ENCODE measurements at regions not wholly inside any gene's neighbourhood (a gene's known extent, or its start where the extent isn't known, plus 50 kb on each side); places are given as distances from the start of the nearest gene placed in this dataset.

DNA sequence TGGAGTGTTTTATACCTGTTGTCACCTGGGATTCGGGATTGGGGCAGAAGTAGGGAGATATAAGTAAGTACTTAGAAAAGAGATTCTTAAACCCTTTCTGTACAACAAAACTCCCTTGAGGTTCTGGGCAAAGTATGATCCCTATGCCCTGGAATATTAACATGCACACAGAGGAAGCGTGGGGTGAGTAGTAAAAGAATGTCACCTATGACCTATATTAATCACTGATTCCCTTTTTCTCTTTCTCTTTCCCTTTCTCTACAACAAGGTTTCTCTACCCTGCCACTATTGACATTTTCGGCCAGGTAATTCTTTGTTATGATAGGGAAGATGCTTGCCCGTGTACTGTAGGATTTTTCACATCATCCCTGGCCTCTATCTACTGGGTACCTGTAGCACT lies 209.7 kb upstream of the PLET1 start:
- no peak for TF ChIP-seq Cebpa-rat (IDR thresholded peaks at IDR 0.05)
- no peak overlapping the region for H3K4me2 ChIP-seq
- no peaks in the 10 kb centered on the region for H4K20me1 ChIP-seq
- H3K27ac ChIP-seq = no peak overlapping the region
- H3K4me1 ChIP-seq = no peaks in the 10 kb centered on the region
- no peaks in the 10 kb centered on the region for H3K9me3 ChIP-seq
- H3K4me3 ChIP-seq = no peak overlapping the region
- no peaks in the 10 kb centered on the region for H3K27me3 ChIP-seq
- H3K36me3 ChIP-seq = no peaks in the 10 kb centered on the region
- no peak overlapping the region for H3K9ac ChIP-seq

DNA sequence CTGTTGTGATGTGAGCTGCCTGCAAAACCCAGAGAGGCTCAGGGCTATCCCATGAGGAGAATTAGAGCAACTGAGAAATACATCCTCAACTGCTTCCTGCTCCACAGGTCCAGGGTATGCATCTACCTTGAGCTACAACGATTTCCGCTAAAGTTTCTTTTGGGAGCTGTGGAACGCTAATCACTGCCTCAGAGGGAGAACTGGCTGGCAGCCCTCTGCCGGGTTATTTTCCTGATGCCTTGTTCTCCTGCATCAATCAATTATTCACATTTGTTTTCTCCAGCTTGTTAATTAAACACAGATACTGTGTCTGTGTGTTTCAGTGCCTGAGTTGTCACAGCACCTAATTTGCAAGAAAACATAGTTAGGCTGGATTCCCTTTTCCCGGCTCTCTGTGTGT lies 211.1 kb upstream of the PLET1 start:
- Histone ChIP-seq H3K9me3 (no peaks in the 10 kb centered on the region), H3K36me3 (no peaks in the 10 kb centered on the region), H3K27me3 (no peaks in the 10 kb centered on the region), H4K20me1 (no peaks in the 10 kb centered on the region), H3K4me2 (no peak overlapping the region), H3K27ac (no peak overlapping the region), H3K4me3 (no peak overlapping the region), H3K9ac (no peak overlapping the region), H3K4me1 (no peaks in the 10 kb centered on the region)
- TF ChIP-seq Cebpa-rat (IDR thresholded peaks at IDR 0.05) = no peak

DNA sequence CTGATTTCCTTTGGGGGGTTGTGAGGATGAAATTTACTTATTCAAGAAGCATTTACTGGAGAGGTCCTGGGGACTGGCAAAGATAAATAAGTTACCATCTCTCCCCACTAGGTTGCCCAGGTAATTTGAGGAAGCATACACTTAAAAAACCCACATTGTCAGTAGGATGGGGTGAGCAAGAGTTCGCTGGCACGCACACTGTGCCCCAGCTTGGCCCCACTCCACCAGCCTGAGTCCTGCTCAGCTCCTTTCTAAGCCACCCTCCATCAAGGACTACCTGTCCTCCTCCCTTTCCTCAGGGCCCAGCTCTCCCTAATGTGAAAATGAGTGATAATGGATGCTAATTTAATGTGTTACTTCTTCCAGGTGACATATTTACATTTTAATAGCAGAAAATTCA lies 216.5 kb upstream of the PLET1 start:
- Histone ChIP-seq H3K4me1 (no peaks in the 10 kb centered on the region), H3K27ac (no peak overlapping the region)

DNA sequence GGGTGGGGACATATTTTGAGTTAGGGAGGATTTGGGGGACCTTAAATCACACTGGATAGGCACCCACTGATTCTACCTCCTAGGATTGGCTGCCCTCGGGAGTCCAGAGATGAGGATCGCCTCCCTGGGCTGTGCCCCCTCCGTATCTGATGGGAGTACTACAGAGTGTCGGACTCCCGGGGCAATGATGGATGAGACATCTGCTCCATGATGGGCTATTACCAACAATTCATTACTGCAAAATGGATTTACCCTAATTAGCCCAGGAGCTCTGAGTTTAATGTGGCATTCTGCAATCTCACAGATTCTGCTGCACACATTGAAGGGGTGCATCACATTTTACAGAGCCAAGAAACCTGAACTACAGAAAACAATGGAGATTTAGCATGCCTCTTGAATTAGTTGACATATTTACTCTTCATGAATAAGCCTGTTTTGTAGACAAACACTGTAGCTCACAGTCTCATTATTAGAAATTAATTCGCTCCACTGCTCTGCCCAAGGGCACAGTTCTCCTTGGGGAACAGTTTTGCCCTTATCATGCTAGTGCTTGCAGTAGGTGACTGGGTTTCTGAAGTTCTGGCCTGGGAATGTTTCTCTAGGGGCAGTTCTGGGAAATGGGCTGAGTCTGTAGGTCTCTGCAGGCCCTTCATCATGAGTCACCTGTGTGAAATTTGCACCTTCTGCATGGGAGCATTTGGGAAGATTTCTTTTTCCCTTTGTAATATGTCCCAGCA lies 217.1 kb upstream of the PLET1 start:
- H3K4me1 ChIP-seq = no peaks in the 10 kb centered on the region
- H4K20me1 ChIP-seq = no peaks in the 10 kb centered on the region
- no peak overlapping the region for H3K27ac ChIP-seq
- H3K4me2 ChIP-seq = no peak overlapping the region
- no peak overlapping the region for H3K9ac ChIP-seq
- no peak for TF ChIP-seq Cebpa-rat (IDR thresholded peaks at IDR 0.05)
- H3K27me3 ChIP-seq = no peaks in the 10 kb centered on the region
- no peak overlapping the region for H3K4me3 ChIP-seq
- no peaks in the 10 kb centered on the region for H3K36me3 ChIP-seq
- no peaks in the 10 kb centered on the region for H3K9me3 ChIP-seq

More for the DNA sequence above, 216.5 kb upstream of the PLET1 start:
- Histone ChIP-seq H3K36me3 (no peaks in the 10 kb centered on the region), H3K4me2 (no peak overlapping the region), H3K4me3 (no peak overlapping the region), H4K20me1 (no peaks in the 10 kb centered on the region), H3K9ac (no peak overlapping the region), H3K27me3 (no peaks in the 10 kb centered on the region), H3K9me3 (no peaks in the 10 kb centered on the region)
- no peak for TF ChIP-seq Cebpa-rat (IDR thresholded peaks at IDR 0.05)

- Histone ChIP-seq H3K4me3 (no peak overlapping the region), H3K4me1 (no peaks in the 10 kb centered on the region), H3K27ac (no peak overlapping the region), H4K20me1 (no peaks in the 10 kb centered on the region), H3K9me3 (no peaks in the 10 kb centered on the region), H3K4me2 (no peak overlapping the region), H3K27me3 (no peaks in the 10 kb centered on the region), H3K9ac (no peak overlapping the region), H3K36me3 (no peaks in the 10 kb centered on the region)
- no peak for TF ChIP-seq Cebpa-rat (IDR thresholded peaks at IDR 0.05)
Observed at GRCh38 chr11:112478806-112479205, 218.1 kb upstream of the PLET1 start.

- Histone ChIP-seq H3K4me3 (no peak overlapping the region), H3K36me3 (no peaks in the 10 kb centered on the region), H4K20me1 (no peaks in the 10 kb centered on the region), H3K27me3 (no peaks in the 10 kb centered on the region), H3K9ac (no peak overlapping the region), H3K27ac (no peak overlapping the region), H3K4me2 (no peak overlapping the region), H3K9me3 (no peaks in the 10 kb centered on the region), H3K4me1 (no peaks in the 10 kb centered on the region)
- TF ChIP-seq Cebpa-rat (IDR thresholded peaks at IDR 0.05) = no peak
Observed at GRCh38 chr11:112481431-112481830, 220.8 kb upstream of the PLET1 start.

DNA sequence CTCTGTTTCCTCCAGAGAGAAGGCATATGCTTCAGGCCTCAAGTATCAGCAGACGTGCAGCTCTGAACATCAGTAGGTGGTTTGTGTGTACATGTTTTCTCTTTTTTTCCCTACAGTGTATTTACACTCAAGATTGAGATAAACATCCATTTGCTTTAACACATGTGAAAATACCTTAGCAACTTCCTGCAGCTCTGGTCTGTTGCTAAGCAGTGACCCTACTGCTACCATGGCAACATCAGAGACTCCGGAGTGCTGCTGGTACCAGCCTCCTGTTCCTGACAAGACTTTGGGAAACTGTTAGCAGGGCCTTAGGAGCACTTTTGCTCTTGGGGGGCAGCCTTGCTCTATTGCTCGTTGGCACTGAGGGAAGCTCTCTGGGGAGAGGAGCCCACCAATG lies 221.2 kb upstream of the PLET1 start:
- Histone ChIP-seq H3K9me3 (no peaks in the 10 kb centered on the region), H3K27ac (no peak overlapping the region), H3K27me3 (no peaks in the 10 kb centered on the region), H4K20me1 (no peaks in the 10 kb centered on the region), H3K9ac (no peak overlapping the region), H3K36me3 (no peaks in the 10 kb centered on the region), H3K4me1 (no peaks in the 10 kb centered on the region), H3K4me2 (no peak overlapping the region), H3K4me3 (no peak overlapping the region)
- no peak for TF ChIP-seq Cebpa-rat (IDR thresholded peaks at IDR 0.05)

GRCh38 chr11:112485280-112485679 lies 224.6 kb upstream of the PLET1 start:
- Histone ChIP-seq H3K27me3 (no peaks in the 10 kb centered on the region), H3K9me3 (no peaks in the 10 kb centered on the region), H3K4me1 (no peaks in the 10 kb centered on the region), H3K4me3 (no peak overlapping the region), H3K36me3 (no peaks in the 10 kb centered on the region), H3K27ac (no peak overlapping the region), H3K9ac (no peak overlapping the region), H4K20me1 (no peaks in the 10 kb centered on the region), H3K4me2 (no peak overlapping the region)
- no peak for TF ChIP-seq Cebpa-rat (IDR thresholded peaks at IDR 0.05)

- Histone ChIP-seq H3K9me3 (no peaks in the 10 kb centered on the region), H3K36me3 (no peaks in the 10 kb centered on the region), H3K27ac (no peak overlapping the region), H3K9ac (no peak overlapping the region), H4K20me1 (no peaks in the 10 kb centered on the region), H3K4me3 (no peak overlapping the region), H3K4me2 (no peak overlapping the region), H3K27me3 (no peaks in the 10 kb centered on the region), H3K4me1 (no peaks in the 10 kb centered on the region)
- TF ChIP-seq Cebpa-rat (IDR thresholded peaks at IDR 0.05) = no peak
Observed at GRCh38 chr11:112497826-112498225, 237.2 kb upstream of the PLET1 start.

- Histone ChIP-seq H4K20me1 (no peaks in the 10 kb centered on the region), H3K9ac (no peak overlapping the region), H3K4me3 (no peak overlapping the region), H3K4me2 (no peak overlapping the region), H3K9me3 (no peaks in the 10 kb centered on the region), H3K27ac (no peak overlapping the region), H3K27me3 (no peaks in the 10 kb centered on the region), H3K4me1 (no peaks in the 10 kb centered on the region), H3K36me3 (no peaks in the 10 kb centered on the region)
- TF ChIP-seq Cebpa-rat (IDR thresholded peaks at IDR 0.05) = no peak
Observed at GRCh38 chr11:112498701-112499100, 238.0 kb upstream of the PLET1 start.

Measured in BLaER1 (cell line).